HEK293T (cell line): ENCODE measurements at regions not wholly inside any gene's neighbourhood (a gene's known extent, or its start where the extent isn't known, plus 50 kb on each side); places are given as distances from the start of the nearest gene placed in this dataset.

ENCODE experiments used
- CTCF ChIA-PET: fragments of 350-600 bp; formaldehyde crosslinking; extraction: SDS; loops from one replicate; lab custom pipeline; 2021; ENCODE audit warnings: antibody characterized with exemption, inconsistent platforms; lab: Yijun Ruan, JAX
- POLR2A ChIA-PET: fragments of 350-600 bp; formaldehyde crosslinking; extraction: SDS; loops from one replicate; lab custom pipeline; 2020; ENCODE audit warnings: antibody characterized with exemption, inconsistent platforms; lab: Yijun Ruan, JAX
- DNase-seq: peaks from one replicate; pipeline ENCODE4 v3.0.0; 2012; ENCODE audit warnings: mixed read lengths; ENCODE audit errors: extremely low spot score
- ARNT ChIP-seq: fragments of 450-650 bp; IDR thresholded peaks from 2 replicates; pipeline ENCODE4 v1.6.1; 2017; ENCODE audit warnings: mild to moderate bottlenecking
- BHLHE40 ChIP-seq: fragments of 450-650 bp; IDR thresholded peaks from 2 replicates; pipeline ENCODE4 v1.6.1; 2016; ENCODE audit warnings: mild to moderate bottlenecking, moderate library complexity, borderline replicate concordance
- CTBP1 ChIP-seq: fragments of 450-650 bp; IDR thresholded peaks from 2 replicates; pipeline ENCODE4 v1.6.1; 2016; ENCODE audit warnings: borderline replicate concordance
- ELF4 ChIP-seq: fragments of 450-650 bp; IDR thresholded peaks from 2 replicates; pipeline ENCODE4 v1.6.1; 2017; ENCODE audit warnings: antibody characterized with exemption
- FOXA1 ChIP-seq: fragments of 450-650 bp; IDR thresholded peaks from 2 replicates; pipeline ENCODE4 v1.6.1; 2016; ENCODE audit warnings: mild to moderate bottlenecking
- FOXK2 ChIP-seq: fragments of 450-650 bp; IDR thresholded peaks from 2 replicates; pipeline ENCODE4 v1.6.1; 2016; ENCODE audit warnings: mild to moderate bottlenecking
- FOXM1 ChIP-seq: fragments of 450-650 bp; IDR thresholded peaks from 2 replicates; pipeline ENCODE4 v1.6.1; 2017; ENCODE audit warnings: mild to moderate bottlenecking, borderline replicate concordance
- HDGF ChIP-seq: fragments of 450-650 bp; IDR thresholded peaks from 2 replicates; pipeline ENCODE4 v1.6.1; 2017; ENCODE audit warnings: antibody characterized with exemption, borderline replicate concordance
- L3MBTL2 ChIP-seq: fragments of 450-650 bp; conservative IDR thresholded peaks from 2 replicates; pipeline ENCODE4 v1.6.1; 2016; ENCODE audit warnings: mild to moderate bottlenecking
- LEF1 ChIP-seq: fragments of 450-650 bp; IDR thresholded peaks from 2 replicates; pipeline ENCODE4 v1.6.1; 2017; ENCODE audit warnings: mild to moderate bottlenecking, borderline replicate concordance
- NFRKB ChIP-seq: fragments of 450-650 bp; IDR thresholded peaks from 2 replicates; pipeline ENCODE4 v1.6.1; 2016; ENCODE audit warnings: mild to moderate bottlenecking, moderate library complexity
- SP1 ChIP-seq: fragments of 450-650 bp; IDR thresholded peaks from 2 replicates; pipeline ENCODE4 v1.6.1; 2017
- SUZ12 ChIP-seq: fragments of 450-650 bp; IDR thresholded peaks from 2 replicates; pipeline ENCODE4 v1.6.1; 2016; ENCODE audit warnings: mild to moderate bottlenecking
- TARDBP ChIP-seq: fragments of 450-650 bp; IDR thresholded peaks from 2 replicates; pipeline ENCODE4 v1.6.1; 2016
- ZNF384 ChIP-seq: fragments of 450-650 bp; IDR thresholded peaks from 2 replicates; pipeline ENCODE4 v1.6.1; 2016
- TF ChIP-seq, protein P1 (sequence below): fragments of 450-650 bp; IDR thresholded peaks from 2 replicates; pipeline ENCODE4 v1.6.1; 2016

DNA sequence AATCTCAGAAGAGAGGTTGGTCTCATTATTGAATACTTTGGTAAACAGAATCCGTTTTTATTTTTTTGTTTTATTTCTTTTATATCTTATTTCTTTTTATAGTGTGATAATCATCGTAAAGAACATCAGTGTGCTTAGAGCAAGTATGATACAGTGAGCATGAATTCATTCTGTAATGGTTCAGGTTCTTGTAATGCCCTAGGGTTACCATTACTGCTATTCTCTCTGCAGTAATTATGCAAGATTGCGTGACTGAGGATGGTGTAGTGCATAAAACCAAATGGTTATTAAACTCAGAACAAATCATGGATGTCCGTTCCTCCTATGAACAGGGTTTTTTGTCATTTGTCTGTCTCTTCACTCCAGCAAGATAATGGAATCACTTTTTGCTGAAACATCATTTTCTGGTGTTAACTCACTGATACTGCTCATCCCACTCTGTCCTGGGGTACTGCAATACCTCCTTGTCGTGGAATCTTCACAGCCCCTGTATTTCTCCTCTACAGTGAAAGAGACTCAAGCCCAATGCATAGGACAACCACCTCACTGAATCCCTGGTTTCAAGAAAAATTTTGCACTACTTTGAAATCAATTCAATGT is 274.8 kb upstream of the ST6GAL2 start:
- DNase-seq: no peak
- ChIA-PET POLR2A (no interaction called here), CTCF (no interaction called here)
- TF ChIP-seq ARNT (no peak), NFRKB (no peak)

DNA sequence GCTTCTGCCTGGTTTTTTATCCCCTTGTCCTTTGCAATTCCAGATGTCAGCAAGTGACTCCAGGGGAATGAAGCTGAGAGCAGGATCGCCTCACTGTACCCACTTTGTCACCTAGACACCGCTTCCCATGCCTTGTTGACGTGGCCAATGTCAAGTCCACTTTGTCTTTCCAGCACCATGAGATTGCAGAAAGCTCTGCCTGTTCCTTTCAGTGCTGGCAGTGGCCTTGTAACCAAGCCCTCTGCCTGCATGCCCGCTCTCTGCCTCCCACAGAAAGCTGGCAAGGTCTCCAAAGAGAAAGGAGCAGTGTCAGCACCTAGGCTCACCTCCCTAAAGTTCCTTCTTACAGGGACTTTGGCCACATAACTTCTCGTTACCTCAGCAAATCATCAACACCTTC is 282.2 kb upstream of the ST6GAL2 start:
- TF ChIP-seq HDGF (no peak), LEF1 (no peak), CTBP1 (no peak), ARNT (no peak), NFRKB (no peak), FOXM1 (no peak), ELF4 (no peak), ZNF384 (no peak), BHLHE40 (no peak), FOXK2 (no peak), SUZ12 (no peak), FOXA1 (no peak), TARDBP (no peak), L3MBTL2 (no peak), SP1 (no peak)
- TF ChIP-seq, protein P1, sequence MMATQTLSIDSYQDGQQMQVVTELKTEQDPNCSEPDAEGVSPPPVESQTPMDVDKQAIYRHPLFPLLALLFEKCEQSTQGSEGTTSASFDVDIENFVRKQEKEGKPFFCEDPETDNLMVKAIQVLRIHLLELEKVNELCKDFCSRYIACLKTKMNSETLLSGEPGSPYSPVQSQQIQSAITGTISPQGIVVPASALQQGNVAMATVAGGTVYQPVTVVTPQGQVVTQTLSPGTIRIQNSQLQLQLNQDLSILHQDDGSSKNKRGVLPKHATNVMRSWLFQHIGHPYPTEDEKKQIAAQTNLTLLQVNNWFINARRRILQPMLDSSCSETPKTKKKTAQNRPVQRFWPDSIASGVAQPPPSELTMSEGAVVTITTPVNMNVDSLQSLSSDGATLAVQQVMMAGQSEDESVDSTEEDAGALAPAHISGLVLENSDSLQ: no peak
- ChIA-PET POLR2A (no interaction called here), CTCF (no interaction called here)
- DNase-seq: no peak

DNA sequence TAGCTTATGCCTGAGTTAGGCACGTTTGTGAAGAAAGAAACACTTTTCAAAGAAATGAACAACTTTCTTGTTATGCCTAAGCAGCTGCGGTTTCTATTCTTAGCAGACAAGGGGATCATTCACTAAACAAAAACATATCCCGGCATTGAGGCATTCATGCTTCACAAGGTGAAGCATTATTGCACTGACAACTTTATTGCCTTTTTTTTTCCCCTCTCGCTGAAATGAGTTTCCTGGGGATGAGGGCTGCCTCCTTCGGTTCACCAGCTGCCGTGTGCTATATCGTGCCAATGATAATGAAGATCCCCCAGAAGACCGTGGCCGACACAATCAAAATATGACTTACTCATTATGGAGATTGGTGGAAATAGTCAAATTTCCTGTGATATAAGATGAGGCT is 288.2 kb upstream of the ST6GAL2 start:
- no peak for DNase-seq
- TF ChIP-seq HDGF (no peak), SUZ12 (no peak), FOXA1 (no peak), CTBP1 (no peak), LEF1 (no peak), SP1 (no peak), FOXK2 (no peak), ZNF384 (no peak), NFRKB (no peak), ARNT (no peak), FOXM1 (no peak), TARDBP (no peak), ELF4 (no peak), L3MBTL2 (no peak), BHLHE40 (no peak)
- TF ChIP-seq, protein P1: no peak
- CTCF ChIA-PET: no interaction called here
- POLR2A ChIA-PET: no interaction called here

DNA sequence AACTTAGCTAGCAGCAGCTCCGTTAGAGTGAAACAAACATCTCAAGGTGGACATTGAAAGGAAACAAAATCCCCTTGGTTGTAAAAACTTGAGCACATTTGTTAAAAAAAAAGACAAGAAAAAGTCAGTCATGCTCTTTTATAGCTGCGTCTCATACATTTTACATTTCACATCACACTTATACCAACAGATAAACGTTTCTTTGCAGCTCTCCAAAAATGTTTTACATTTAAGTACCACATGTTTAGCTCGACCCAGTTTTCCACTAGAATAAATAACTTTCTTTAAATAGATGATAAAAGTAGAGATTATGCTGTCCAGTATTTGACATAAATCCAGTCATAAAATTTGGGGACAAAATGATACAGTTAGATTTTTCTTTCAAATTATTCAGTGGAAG is 297.0 kb upstream of the ST6GAL2 start:
- CTCF ChIA-PET: no interaction called here
- POLR2A ChIA-PET: no interaction called here
- DNase-seq: no peak
- no peak for TF ChIP-seq BHLHE40
- TF ChIP-seq NFRKB: no peak
- TF ChIP-seq FOXA1: no peak
- no peak for TF ChIP-seq FOXM1
- TF ChIP-seq HDGF: no peak
- TF ChIP-seq LEF1: no peak
- no peak for TF ChIP-seq CTBP1
- TF ChIP-seq SP1: no peak
- TF ChIP-seq ARNT: no peak
- TF ChIP-seq SUZ12: no peak
- TF ChIP-seq, protein P1: no peak
- no peak for TF ChIP-seq ZNF384
- TF ChIP-seq L3MBTL2: no peak
- no peak for TF ChIP-seq ELF4
- no peak for TF ChIP-seq FOXK2

DNA sequence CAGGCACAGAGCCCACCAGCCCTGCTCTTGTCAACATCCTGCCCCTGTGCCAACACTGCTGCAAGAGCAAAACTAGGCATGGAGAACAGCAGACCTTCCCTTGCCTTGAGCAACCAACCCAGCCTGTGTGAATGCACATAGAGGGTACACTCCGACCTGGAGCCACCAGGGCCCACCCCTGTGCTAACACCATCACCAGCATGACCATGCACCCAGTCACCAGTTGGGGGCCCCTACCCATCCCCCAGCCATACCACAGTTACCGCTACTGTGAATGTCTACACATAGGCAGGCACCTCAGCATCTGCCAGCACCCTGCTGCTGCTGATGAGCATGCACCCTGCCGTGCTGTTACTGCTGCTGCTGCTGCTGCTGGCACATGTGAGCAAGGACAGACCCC is 301.9 kb upstream of the ST6GAL2 start:
- TF ChIP-seq ELF4: no peak
- no peak for TF ChIP-seq FOXA1
- TF ChIP-seq FOXM1: no peak
- no peak for TF ChIP-seq FOXK2
- no peak for TF ChIP-seq ARNT
- TF ChIP-seq, protein P1: no peak
- TF ChIP-seq HDGF: no peak
- TF ChIP-seq ZNF384: no peak
- no peak for TF ChIP-seq SUZ12
- CTCF ChIA-PET: no interaction called here
- DNase-seq: no peak
- POLR2A ChIA-PET: no interaction called here

DNA sequence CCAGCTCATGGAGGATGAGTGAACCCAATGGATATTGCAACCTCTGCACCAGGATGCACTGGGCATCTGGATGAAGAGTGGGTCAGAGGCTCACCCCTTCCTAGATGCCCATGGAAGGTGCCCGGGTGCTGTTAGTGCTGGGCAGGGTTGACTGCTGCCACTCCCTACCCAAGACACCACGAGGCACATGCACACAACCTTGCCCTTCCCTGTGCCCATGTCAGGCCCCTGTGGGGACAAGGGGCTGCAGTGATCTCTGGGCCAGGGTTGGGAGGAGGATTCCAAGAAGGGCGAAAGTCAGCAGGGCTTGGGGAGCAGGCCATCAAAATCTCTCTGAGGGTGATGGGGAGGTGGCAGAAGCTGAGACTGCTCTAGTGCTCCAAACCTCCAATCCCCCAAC is 309.7 kb upstream of the ST6GAL2 start:
- POLR2A ChIA-PET: no interaction called here

More for the DNA sequence above, 309.7 kb upstream of the ST6GAL2 start:
- TF ChIP-seq FOXA1: no peak
- TF ChIP-seq ZNF384: no peak
- TF ChIP-seq FOXK2: no peak
- TF ChIP-seq SP1: no peak
- TF ChIP-seq SUZ12: no peak
- no peak for TF ChIP-seq CTBP1
- TF ChIP-seq, protein P1: no peak
- TF ChIP-seq LEF1: no peak
- TF ChIP-seq HDGF: no peak
- no peak for TF ChIP-seq L3MBTL2
- no peak for TF ChIP-seq ELF4
- no peak for TF ChIP-seq ARNT
- TF ChIP-seq FOXM1: no peak
- no peak for TF ChIP-seq TARDBP
- TF ChIP-seq BHLHE40: no peak
- TF ChIP-seq NFRKB: no peak
- CTCF ChIA-PET: no interaction called here
- DNase-seq: no peak
